Keratinocyte (primary cell): ENCODE measurements at regions not wholly inside any gene's neighbourhood (a gene's known extent, or its start where the extent isn't known, plus 50 kb on each side); places are given as distances from the start of the nearest gene placed in this dataset.

Experiments
- DNase-seq: peaks from one replicate; pipeline ENCODE4 v3.0.0-alpha.2; 2011; ENCODE audit warnings: low read depth, missing footprints, low spot score
- FAIRE-seq: peaks from 2 replicates; lab custom pipeline; 2011; peaks lifted over from hg19 to GRCh38; lab: Jason Lieb, UNC
- H2AFZ ChIP-seq: 2 replicates; pipeline ENCODE4 v1.6.0; 2012; ENCODE audit warnings: low read length, control low read depth, inconsistent platforms; ENCODE audit not compliant: control insufficient read depth
- H3K27ac ChIP-seq: 2 replicates; pipeline ENCODE4 v1.5.1; 2011; ENCODE audit warnings: low read length; ENCODE audit not compliant: control insufficient read depth, insufficient read depth
- H3K27me3 ChIP-seq: 3 replicates; pipeline ENCODE4 v1.6.0; 2011; ENCODE audit warnings: low read length; ENCODE audit not compliant: control insufficient read depth, insufficient read depth; ENCODE audit errors: extremely low read depth
- H3K36me3 ChIP-seq, 2 experiments: 2 replicates in 1 of 2; 3 replicates in 1 of 2; pipeline ENCODE4 v1.5.1; 2011; ENCODE audit warnings: low read length in 2 of 2, mild to moderate bottlenecking in 1 of 2; ENCODE audit not compliant: control insufficient read depth in 2 of 2, insufficient read depth in 2 of 2; ENCODE audit errors: extremely low read depth in 1 of 2
- H3K4me1 ChIP-seq: 3 replicates; pipeline ENCODE4 v1.5.1; 2011; ENCODE audit warnings: low read length; ENCODE audit not compliant: control insufficient read depth, insufficient read depth; ENCODE audit errors: extremely low read depth
- H3K4me2 ChIP-seq: 3 replicates; pipeline ENCODE4 v1.6.0; 2011; ENCODE audit warnings: low read depth, low read length; ENCODE audit not compliant: control insufficient read depth, insufficient read depth; ENCODE audit errors: extremely low read depth
- H3K4me3 ChIP-seq, 3 experiments: fragments of 200-600 bp in 1 of 3; sonication (generic) in 1 of 3; 2 replicates in 2 of 3; 3 replicates in 1 of 3; pipeline ENCODE4 v1.5.1; 2011 to 2016; ENCODE audit warnings: low read length in 3 of 3, mild to moderate bottlenecking in 3 of 3, control low read depth in 2 of 3, inconsistent platforms in 1 of 3, low read depth in 1 of 3, mixed read lengths in 1 of 3, mixed run types in 1 of 3, moderate library complexity in 1 of 3; ENCODE audit not compliant: control insufficient read depth in 2 of 3, insufficient read depth in 2 of 3; ENCODE audit errors: extremely low read depth in 1 of 3
- H3K79me2 ChIP-seq: 2 replicates; pipeline ENCODE4 v1.6.0; 2012; ENCODE audit warnings: low read length; ENCODE audit not compliant: control insufficient read depth, insufficient read depth
- H3K9ac ChIP-seq: 3 replicates; pipeline ENCODE4 v1.6.0; 2011; ENCODE audit warnings: low read length; ENCODE audit not compliant: control insufficient read depth, insufficient read depth; ENCODE audit errors: extremely low read depth
- H3K9me1 ChIP-seq: 3 replicates; pipeline ENCODE4 v1.6.0; 2011; ENCODE audit warnings: low read length; ENCODE audit not compliant: control insufficient read depth, insufficient read depth; ENCODE audit errors: extremely low read depth
- H3K9me3 ChIP-seq: 2 replicates; pipeline ENCODE4 v1.5.1; 2012; ENCODE audit warnings: low read depth, low read length; ENCODE audit not compliant: control insufficient read depth
- H4K20me1 ChIP-seq: 3 replicates; pipeline ENCODE4 v1.6.0; 2011; ENCODE audit warnings: low read length; ENCODE audit not compliant: control insufficient read depth, insufficient read depth; ENCODE audit errors: extremely low read depth
- EZH2 ChIP-seq: IDR thresholded peaks from one replicate; pipeline ENCODE4 v1.6.1; 2012; ENCODE audit warnings: inconsistent platforms, mild to moderate bottlenecking, low read length, moderate library complexity
- dilution Hi-C: fragments of 300-500 bp; cut with MboI; formaldehyde crosslinking; loops from one replicate; pipeline ENCODE4 v1.7.0; 2020; ENCODE audit warnings: low sequenced_read_pairs; ENCODE audit not compliant: extremely low pct_ligation_motif_present
- TF ChIP-seq, protein P1 (sequence below), 3 experiments: IDR thresholded peaks in 1 of 3; conservative IDR thresholded peaks in 1 of 3; optimal IDR thresholded peaks in 1 of 3; 2 replicates in 2 of 3; 3 replicates in 1 of 3; pipeline versions ENCODE3 to v1.5.1; 2011; ENCODE audit warnings: low read length in 3 of 3, mild to moderate bottlenecking in 3 of 3, moderate library complexity in 2 of 3, control low read depth in 1 of 3, inconsistent platforms in 1 of 3; ENCODE audit not compliant: insufficient read depth in 2 of 3; ENCODE audit errors: extremely low read depth in 1 of 3

DNA sequence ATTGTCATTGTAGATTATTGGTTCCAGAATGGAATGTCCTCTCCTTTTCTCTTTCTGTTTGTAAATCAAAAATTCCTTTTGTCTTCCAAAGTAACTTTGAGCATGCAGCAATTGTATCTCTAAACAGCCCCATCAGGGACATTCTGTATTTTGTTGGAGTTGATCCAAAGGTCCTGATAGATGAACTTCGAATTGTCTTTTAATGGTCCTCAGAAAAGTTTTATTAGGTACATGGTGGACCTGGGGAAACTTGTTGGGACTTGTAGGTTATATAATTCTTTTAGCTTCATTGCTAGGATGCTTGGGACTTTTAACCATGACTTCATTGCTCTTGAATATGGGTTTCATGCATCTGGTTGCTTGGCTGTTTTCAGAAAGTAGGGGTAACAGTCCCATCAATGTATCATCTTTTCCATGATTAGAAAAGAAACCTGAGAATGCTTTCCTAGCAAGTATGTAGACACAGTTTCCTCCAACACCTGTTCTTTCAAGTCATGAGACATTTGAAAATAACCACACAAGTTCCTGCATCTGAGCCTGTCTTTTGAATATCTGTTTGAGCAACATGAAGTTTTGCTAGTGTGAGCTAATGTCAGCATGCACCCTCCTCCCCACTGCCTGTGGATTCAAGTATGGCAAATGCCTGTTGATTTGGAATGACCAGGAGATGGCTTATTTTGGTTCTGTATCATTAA lies 413.1 kb downstream of the KCNRG start:
- dilution Hi-C loops = no loop called here
- no peak for FAIRE-seq
- TF ChIP-seq, protein P1, sequence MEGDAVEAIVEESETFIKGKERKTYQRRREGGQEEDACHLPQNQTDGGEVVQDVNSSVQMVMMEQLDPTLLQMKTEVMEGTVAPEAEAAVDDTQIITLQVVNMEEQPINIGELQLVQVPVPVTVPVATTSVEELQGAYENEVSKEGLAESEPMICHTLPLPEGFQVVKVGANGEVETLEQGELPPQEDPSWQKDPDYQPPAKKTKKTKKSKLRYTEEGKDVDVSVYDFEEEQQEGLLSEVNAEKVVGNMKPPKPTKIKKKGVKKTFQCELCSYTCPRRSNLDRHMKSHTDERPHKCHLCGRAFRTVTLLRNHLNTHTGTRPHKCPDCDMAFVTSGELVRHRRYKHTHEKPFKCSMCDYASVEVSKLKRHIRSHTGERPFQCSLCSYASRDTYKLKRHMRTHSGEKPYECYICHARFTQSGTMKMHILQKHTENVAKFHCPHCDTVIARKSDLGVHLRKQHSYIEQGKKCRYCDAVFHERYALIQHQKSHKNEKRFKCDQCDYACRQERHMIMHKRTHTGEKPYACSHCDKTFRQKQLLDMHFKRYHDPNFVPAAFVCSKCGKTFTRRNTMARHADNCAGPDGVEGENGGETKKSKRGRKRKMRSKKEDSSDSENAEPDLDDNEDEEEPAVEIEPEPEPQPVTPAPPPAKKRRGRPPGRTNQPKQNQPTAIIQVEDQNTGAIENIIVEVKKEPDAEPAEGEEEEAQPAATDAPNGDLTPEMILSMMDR (optimal IDR thresholded peaks at IDR 0.05 in 1 of 3, IDR thresholded peaks at IDR 0.05 in 1 of 3, conservative IDR thresholded peaks at IDR 0.05 in 1 of 3; ENCODE audit: extremely low read depth in 1 of 3, insufficient read depth in 2 of 3, low read length in 3 of 3) = no peak

DNA sequence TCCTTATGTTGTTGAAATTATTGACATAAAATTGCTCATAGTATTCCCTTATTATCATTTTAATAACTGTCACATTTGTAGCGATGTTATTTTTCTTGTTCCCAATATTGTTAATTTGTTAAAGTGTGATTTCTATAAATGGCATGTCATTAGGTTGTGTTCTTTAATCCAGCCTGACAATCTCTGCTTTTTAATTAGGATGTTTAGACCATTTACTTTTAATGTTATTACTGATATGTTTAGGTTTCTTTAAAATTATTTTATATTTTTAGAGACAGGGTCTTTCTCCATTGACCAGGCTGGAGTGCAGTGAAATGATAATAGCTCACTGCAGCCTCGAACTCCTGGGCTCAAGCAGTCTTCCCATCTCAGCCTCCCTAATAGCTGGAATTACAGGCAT lies 408.5 kb downstream of the DLEU7 start:
- no peak overlapping the region for H3K4me2 ChIP-seq
- TF ChIP-seq, protein P1 (optimal IDR thresholded peaks at IDR 0.05 in 1 of 3, IDR thresholded peaks at IDR 0.05 in 1 of 3, conservative IDR thresholded peaks at IDR 0.05 in 1 of 3; ENCODE audit: extremely low read depth in 1 of 3, insufficient read depth in 2 of 3, low read length in 3 of 3) = no peak
- TF ChIP-seq EZH2 = no peak
- no peaks in the 10 kb centered on the region for H3K27me3 ChIP-seq
- H3K27ac ChIP-seq = no peak overlapping the region
- no peak overlapping the region for H3K9ac ChIP-seq
- no peaks in the 10 kb centered on the region for H4K20me1 ChIP-seq
- no peak for DNase-seq
- no peaks in the 10 kb centered on the region for H3K4me1 ChIP-seq
- no peak for FAIRE-seq
- dilution Hi-C loops = no loop called here
- H3K9me3 ChIP-seq = no peaks in the 10 kb centered on the region
- H2AFZ ChIP-seq = no peak overlapping the region
- H3K9me1 ChIP-seq = no peaks in the 10 kb centered on the region
- H3K36me3 ChIP-seq = no peaks in the 10 kb centered on the region
- H3K79me2 ChIP-seq = no peaks in the 10 kb centered on the region
- no peak overlapping the region for H3K4me3 ChIP-seq

More for the DNA sequence above, 413.1 kb downstream of the KCNRG start:
- Histone ChIP-seq H3K79me2 (no peaks in the 10 kb centered on the region), H4K20me1 (no peaks in the 10 kb centered on the region), H3K9ac (no peak overlapping the region), H3K4me2 (no peak overlapping the region), H2AFZ (no peak overlapping the region), H3K27ac (no peak overlapping the region), H3K4me1 (no peaks in the 10 kb centered on the region), H3K4me3 (no peak overlapping the region), H3K27me3 (no peaks in the 10 kb centered on the region), H3K9me1 (no peaks in the 10 kb centered on the region), H3K36me3 (no peaks in the 10 kb centered on the region), H3K9me3 (no peaks in the 10 kb centered on the region)
- DNase-seq = no peak
